ENCODE measurements at regions not wholly inside any gene's neighbourhood (a gene's known extent, or its start where the extent isn't known, plus 50 kb on each side); places are given as distances from the start of the nearest gene placed in this dataset.
"Not testable (repeated sequence)": the region's sequence is repeated elsewhere in the genome, so short reads cannot be mapped to it uniquely, and the experiment has no call there.

GRCh38 chr7:52586704-52587103 lies 448.7 kb upstream of the POM121L12 start:
- Histone ChIP-seq H3K27me3 (no peaks in the 10 kb centered on the region), H3K36me3 (no peaks in the 10 kb centered on the region), H3K9me3 (peaks cover 0 to 6% (median 2%) of the 10 kb centered on the region in 4 donors), H3K4me1 (no peaks in the 10 kb centered on the region), H3K4me3 (no peak overlapping the region), H3K27ac (replicated peaks in 1 of 4) (no peak overlapping the region)
- intact Hi-C loops (cut with DNase I): no loop called here
- WGBS: 16% methylated on average over 4 of the region's 4 CpGs
- TF ChIP-seq POLR2AphosphoS5 (IDR thresholded peaks at IDR 0.05) (no peak), EP300 (IDR thresholded peaks at IDR 0.05) (no peak), POLR2A (IDR thresholded peaks at IDR 0.05; ENCODE audit: low read depth) (no peak)
- TF ChIP-seq, protein P1, sequence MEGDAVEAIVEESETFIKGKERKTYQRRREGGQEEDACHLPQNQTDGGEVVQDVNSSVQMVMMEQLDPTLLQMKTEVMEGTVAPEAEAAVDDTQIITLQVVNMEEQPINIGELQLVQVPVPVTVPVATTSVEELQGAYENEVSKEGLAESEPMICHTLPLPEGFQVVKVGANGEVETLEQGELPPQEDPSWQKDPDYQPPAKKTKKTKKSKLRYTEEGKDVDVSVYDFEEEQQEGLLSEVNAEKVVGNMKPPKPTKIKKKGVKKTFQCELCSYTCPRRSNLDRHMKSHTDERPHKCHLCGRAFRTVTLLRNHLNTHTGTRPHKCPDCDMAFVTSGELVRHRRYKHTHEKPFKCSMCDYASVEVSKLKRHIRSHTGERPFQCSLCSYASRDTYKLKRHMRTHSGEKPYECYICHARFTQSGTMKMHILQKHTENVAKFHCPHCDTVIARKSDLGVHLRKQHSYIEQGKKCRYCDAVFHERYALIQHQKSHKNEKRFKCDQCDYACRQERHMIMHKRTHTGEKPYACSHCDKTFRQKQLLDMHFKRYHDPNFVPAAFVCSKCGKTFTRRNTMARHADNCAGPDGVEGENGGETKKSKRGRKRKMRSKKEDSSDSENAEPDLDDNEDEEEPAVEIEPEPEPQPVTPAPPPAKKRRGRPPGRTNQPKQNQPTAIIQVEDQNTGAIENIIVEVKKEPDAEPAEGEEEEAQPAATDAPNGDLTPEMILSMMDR (IDR thresholded peaks at IDR 0.05): no peak
- DNase-seq (ENCODE audit: extremely low spot score): no peak

GRCh38 chr7:52584041-52584440 lies 451.4 kb upstream of the POM121L12 start:
- no peaks in the 10 kb centered on the region for H3K27me3 ChIP-seq
- H3K27ac ChIP-seq (replicated peaks in 1 of 4): no peak overlapping the region
- no peaks in the 10 kb centered on the region for H3K4me1 ChIP-seq
- H3K36me3 ChIP-seq: no peaks in the 10 kb centered on the region
- TF ChIP-seq POLR2A (IDR thresholded peaks at IDR 0.05; ENCODE audit: low read depth): no peak
- TF ChIP-seq, protein P1 (IDR thresholded peaks at IDR 0.05): no peak
- no peak for TF ChIP-seq EP300 (IDR thresholded peaks at IDR 0.05)
- peaks cover 0 to 6% (median 2%) of the 10 kb centered on the region in 4 donors for H3K9me3 ChIP-seq
- no peak overlapping the region for H3K4me3 ChIP-seq
- intact Hi-C loops (cut with DNase I): no loop called here
- no peak for DNase-seq (ENCODE audit: extremely low spot score)
- 58% methylated on average over 2 of the region's 2 CpGs for WGBS

DNA sequence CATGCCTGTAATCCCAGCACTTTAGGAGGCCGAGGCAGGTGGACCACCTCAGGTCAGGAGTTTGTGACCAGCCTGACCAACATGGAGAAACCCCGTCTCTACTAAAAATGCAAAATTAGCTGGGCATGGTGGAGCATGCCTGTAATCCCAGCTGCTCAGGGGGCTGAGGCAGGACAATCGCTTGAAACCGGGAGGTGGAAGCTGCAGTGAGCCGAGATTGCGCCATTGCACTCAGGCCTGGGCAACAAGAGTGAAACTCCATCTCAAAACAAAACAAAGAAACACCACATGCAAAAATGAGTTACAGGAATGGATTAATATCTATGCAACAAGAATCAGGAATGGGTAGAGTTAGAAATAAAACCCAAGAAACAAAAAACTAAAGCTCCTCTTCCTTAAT lies 462.3 kb upstream of the POM121L12 start:
- H3K4me3 ChIP-seq; H3K27ac ChIP-seq (replicated peaks in 1 of 4); H3K27me3 ChIP-seq; H3K9me3 ChIP-seq; H3K36me3 ChIP-seq; DNase-seq (ENCODE audit: extremely low spot score); intact Hi-C loops (cut with DNase I); H3K4me1 ChIP-seq: not testable (repeated sequence)
- WGBS: 95% methylated on average over 6 of the region's 6 CpGs

DNA sequence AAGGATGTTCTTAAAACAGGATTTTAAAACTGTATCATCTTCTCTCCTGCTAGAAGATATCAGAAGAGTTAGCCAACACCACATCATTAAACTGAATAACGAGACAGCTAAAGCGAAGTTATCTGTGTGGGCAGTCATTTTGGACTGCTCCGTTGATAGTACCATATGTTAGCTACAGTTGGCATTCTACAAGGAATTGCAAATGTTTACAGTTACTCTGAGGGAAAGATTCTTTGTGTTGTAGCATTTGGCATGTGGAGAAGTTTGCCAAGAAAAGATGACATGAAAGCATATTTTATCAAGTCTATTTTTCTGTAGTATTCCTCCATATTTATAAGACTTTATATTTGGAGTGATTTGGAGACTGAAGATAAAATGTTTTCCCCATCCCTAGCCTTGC lies 464.4 kb upstream of the POM121L12 start:
- intact Hi-C loops (cut with DNase I): no loop called here
- WGBS: 69% methylated on average over 3 of the region's 3 CpGs

GRCh38 chr7:52569151-52569550 lies 466.3 kb upstream of the POM121L12 start:
- no peak for TF ChIP-seq POLR2A (IDR thresholded peaks at IDR 0.05; ENCODE audit: low read depth)
- TF ChIP-seq EP300 (IDR thresholded peaks at IDR 0.05): no peak
- TF ChIP-seq, protein P1 (IDR thresholded peaks at IDR 0.05): no peak
- no peak for TF ChIP-seq POLR2AphosphoS5 (IDR thresholded peaks at IDR 0.05)
- no peak overlapping the region for H3K4me3 ChIP-seq
- 74% methylated on average over 3 of the region's 3 CpGs for WGBS

More for the DNA sequence above, 464.4 kb upstream of the POM121L12 start:
- H3K4me3 ChIP-seq: no peak overlapping the region
- TF ChIP-seq EP300 (IDR thresholded peaks at IDR 0.05): no peak
- TF ChIP-seq, protein P1 (IDR thresholded peaks at IDR 0.05): no peak
- no peak for TF ChIP-seq POLR2A (IDR thresholded peaks at IDR 0.05; ENCODE audit: low read depth)
- TF ChIP-seq POLR2AphosphoS5 (IDR thresholded peaks at IDR 0.05): no peak
- no peaks in the 10 kb centered on the region for H3K9me3 ChIP-seq
- H3K27ac ChIP-seq (replicated peaks in 1 of 4): no peak overlapping the region
- no peaks in the 10 kb centered on the region for H3K27me3 ChIP-seq
- no peaks in the 10 kb centered on the region for H3K36me3 ChIP-seq
- DNase-seq (ENCODE audit: extremely low spot score): no peak
- no peaks in the 10 kb centered on the region for H3K4me1 ChIP-seq

More at GRCh38 chr7:52569151-52569550, 466.3 kb upstream of the POM121L12 start:
- intact Hi-C loops (cut with DNase I): no loop called here
- H3K27ac ChIP-seq (replicated peaks in 1 of 4): no peak overlapping the region
- H3K4me1 ChIP-seq: no peaks in the 10 kb centered on the region
- no peaks in the 10 kb centered on the region for H3K9me3 ChIP-seq
- no peaks in the 10 kb centered on the region for H3K36me3 ChIP-seq
- DNase-seq (ENCODE audit: extremely low spot score): no peak
- no peaks in the 10 kb centered on the region for H3K27me3 ChIP-seq
